GM12878 (cell line): ENCODE measurements at regions not wholly inside any gene's neighbourhood (a gene's known extent, or its start where the extent isn't known, plus 50 kb on each side); places are given as distances from the start of the nearest gene placed in this dataset.

Experiments
- ATAC-seq: fragments of 200-7000 bp; cut with Tn5 transposase; 3 replicates; pipeline ENCODE4 v1.9.1; 2020; ENCODE audit warnings: mild to moderate bottlenecking, moderate library complexity
- BruUV-seq: library from RNA; stranded (reverse); fragments of 400-500 nt; replicated peaks from 2 replicates; lab custom pipeline; 2021; lab: Mats Ljungman, UMichigan
- CTCF ChIA-PET: fragments of 300-600 bp; sonication (Branson Sonifier 250); formaldehyde crosslinking; extraction: SDS; loops from one replicate; lab custom pipeline; 2021; ENCODE audit warnings: inconsistent platforms; lab: Yijun Ruan, JAX
- POLR2A ChIA-PET: fragments of 350-600 bp; formaldehyde crosslinking; extraction: SDS; loops from one replicate; lab custom pipeline; 2021; ENCODE audit warnings: inconsistent platforms; lab: Charles Lee
- RAD21 ChIA-PET: fragments of 300-600 bp; sonication (Branson Sonifier 250); formaldehyde crosslinking; loops from one replicate; lab custom pipeline; 2023; ENCODE audit warnings: antibody characterized with exemption; ENCODE audit not compliant: unreplicated experiment; lab: Charles Lee
- SMC1A ChIA-PET: fragments of 300-600 bp; sonication (Branson Sonifier 250); formaldehyde crosslinking; loops from one replicate; lab custom pipeline; 2023; ENCODE audit not compliant: unreplicated experiment, uncharacterized antibody; lab: Charles Lee
- DNase-seq: peaks from one replicate; pipeline ENCODE4 v3.0.0-alpha.2; 2011; ENCODE audit warnings: low read depth, low spot score
- FAIRE-seq: peaks from 3 replicates; lab custom pipeline; 2011; peaks lifted over from hg19 to GRCh38; lab: Jason Lieb, UNC
- H2AFZ ChIP-seq: 2 replicates; pipeline ENCODE4 v1.6.0; 2011; ENCODE audit warnings: low read depth, low read length, control low read depth; ENCODE audit not compliant: control insufficient read depth
- H3K27ac ChIP-seq: 2 replicates; pipeline ENCODE4 v1.5.1; 2011; ENCODE audit warnings: control low read depth; ENCODE audit not compliant: control insufficient read depth, insufficient read depth
- H3K27me3 ChIP-seq, 2 experiments: replicated peaks in 1 of 2; 2 replicates each; pipeline versions ENCODE4 v1.6.0 to v1.6.1; 2011; ENCODE audit warnings: low read length in 1 of 2; ENCODE audit not compliant: control insufficient read depth in 2 of 2, insufficient read depth in 2 of 2
- H3K36me3 ChIP-seq, 2 experiments: 2 replicates each; pipeline ENCODE4 v1.5.1; 2011; ENCODE audit warnings: low read length in 1 of 2; ENCODE audit not compliant: control insufficient read depth in 2 of 2, insufficient read depth in 2 of 2
- H3K4me1 ChIP-seq: 2 replicates; pipeline ENCODE4 v1.6.1; 2011; ENCODE audit warnings: mild to moderate bottlenecking, low read length, moderate library complexity, mixed read lengths; ENCODE audit not compliant: control insufficient read depth, insufficient read depth
- H3K4me2 ChIP-seq: 2 replicates; pipeline ENCODE4 v1.6.0; 2011; ENCODE audit warnings: control low read depth; ENCODE audit not compliant: control insufficient read depth, insufficient read depth
- H3K4me3 ChIP-seq: fragments of 200-600 bp; sonication (generic); 2 replicates; pipeline ENCODE4 v1.5.1; 2016
- H3K79me2 ChIP-seq: 2 replicates; pipeline ENCODE4 v1.6.0; 2011; ENCODE audit warnings: low read length; ENCODE audit not compliant: control insufficient read depth, insufficient read depth
- H3K9ac ChIP-seq: 2 replicates; pipeline ENCODE4 v1.8.0; 2011; ENCODE audit warnings: low read length, control low read depth, mixed read lengths; ENCODE audit not compliant: control insufficient read depth, insufficient read depth
- H3K9me3 ChIP-seq: replicated peaks from 3 replicates; pipeline ENCODE4 v1.5.1; 2011; ENCODE audit warnings: mild to moderate bottlenecking, low read length; ENCODE audit not compliant: control insufficient read depth, insufficient read depth
- H4K20me1 ChIP-seq: 2 replicates; pipeline ENCODE4 v1.6.0; 2011; ENCODE audit not compliant: control insufficient read depth, insufficient read depth
- ELK1 ChIP-seq: IDR thresholded peaks from 2 replicates; pipeline ENCODE4 v1.6.1; 2012; ENCODE audit warnings: low read depth, low read length, improper control_type of control experiment
- FOS ChIP-seq: IDR thresholded peaks from 3 replicates; pipeline ENCODE4 v1.6.1; 2011; ENCODE audit warnings: borderline replicate concordance; ENCODE audit not compliant: insufficient read length; ENCODE audit errors: extremely low read depth
- HSF1 ChIP-seq: fragments of 150-350 bp; IDR thresholded peaks from 2 replicates; pipeline ENCODE4 v1.6.1; 2014; ENCODE audit warnings: mild to moderate bottlenecking, low read depth, low read length
- IRF5 ChIP-seq: fragments of 450-650 bp; IDR thresholded peaks from 2 replicates; pipeline ENCODE4 v1.6.1; 2017; ENCODE audit warnings: borderline replicate concordance
- KLF5 ChIP-seq: fragments of 450-650 bp; IDR thresholded peaks from 2 replicates; pipeline ENCODE4 v1.6.1; 2014; ENCODE audit warnings: mild to moderate bottlenecking; ENCODE audit not compliant: partially characterized antibody
- MLLT1 ChIP-seq: fragments of 450-650 bp; IDR thresholded peaks from 2 replicates; pipeline ENCODE4 v1.6.1; 2016; ENCODE audit warnings: mild to moderate bottlenecking
- NR2C1 ChIP-seq: fragments of 450-650 bp; IDR thresholded peaks from 2 replicates; pipeline ENCODE4 v1.6.1; 2017; ENCODE audit warnings: antibody characterized with exemption, mild to moderate bottlenecking, moderate library complexity
- PAX5 ChIP-seq: IDR thresholded peaks from 2 replicates; pipeline ENCODE4 v1.6.1; 2011; ENCODE audit warnings: low read depth, low read length, borderline replicate concordance
- PML ChIP-seq: IDR thresholded peaks from 2 replicates; pipeline ENCODE4 v1.6.1; 2012; ENCODE audit warnings: low read length, inconsistent platforms
- RAD21 ChIP-seq: IDR thresholded peaks from 2 replicates; pipeline ENCODE4 v1.6.1; 2011; ENCODE audit warnings: mild to moderate bottlenecking, low read depth, low read length, moderate library complexity; ENCODE audit not compliant: insufficient read depth
- SKIL ChIP-seq: fragments of 450-650 bp; IDR thresholded peaks from 2 replicates; pipeline ENCODE4 v1.6.1; 2017; ENCODE audit warnings: mild to moderate bottlenecking, low read depth, inconsistent platforms; ENCODE audit not compliant: poor library complexity, severe bottlenecking
- SMAD1 ChIP-seq: fragments of 450-650 bp; IDR thresholded peaks from 2 replicates; pipeline ENCODE4 v1.6.1; 2018; ENCODE audit warnings: mild to moderate bottlenecking, low read depth; ENCODE audit not compliant: partially characterized antibody
- STAT1 ChIP-seq: fragments of 450-650 bp; conservative IDR thresholded peaks from 2 replicates; pipeline ENCODE4 v1.6.1; 2014; ENCODE audit warnings: antibody characterized with exemption, mild to moderate bottlenecking
- TAF1 ChIP-seq: IDR thresholded peaks from 2 replicates; pipeline ENCODE4 v1.6.1; 2011; ENCODE audit warnings: mild to moderate bottlenecking, low read depth, low read length, borderline replicate concordance
- TARDBP ChIP-seq: IDR thresholded peaks from 2 replicates; pipeline ENCODE4 v1.6.1; 2016; ENCODE audit warnings: borderline replicate concordance
- ZZZ3 ChIP-seq: IDR thresholded peaks from 2 replicates; pipeline ENCODE4 v1.6.1; 2011; ENCODE audit warnings: low read depth; ENCODE audit not compliant: control insufficient read depth, insufficient read length
- WGBS: methylation state at CpG from one replicate; pipeline ENCODE4 v1.1.6; 2016; ENCODE audit warnings: low lambda C conversion rate; ENCODE audit not compliant: insufficient replicate concordance, insufficient coverage; ENCODE audit errors: missing lambda C conversion rate; 5-methylcytosine and 5-hydroxymethylcytosine counted together
- in situ Hi-C: fragments of 300-500 bp; cut with MboI; formaldehyde crosslinking; loops from 9 replicates; pipeline ENCODE4 v1.14.3; 2018; ENCODE audit warnings: mixed read lengths
- intact Hi-C: fragments of 100-400 bp; cut with micrococcal nuclease; formaldehyde crosslinking; loops from one replicate; pipeline ENCODE4 v1.14.2; 2022; ENCODE audit not compliant: unreplicated experiment

GRCh38 chr5:57718155-57718554 is 235.5 kb upstream of the ACTBL2 start:
- H3K4me2 ChIP-seq, result no peak overlapping the region
- no peak overlapping the region for H3K4me3 ChIP-seq
- 0% methylated on average over 2 of the region's 2 CpGs for WGBS
- no peak overlapping the region for H3K27ac ChIP-seq
- DNase-seq (no peak), FAIRE-seq (no peak), ATAC-seq (no peak)
- RAD21 ChIA-PET, result no interaction called here
- in situ Hi-C loops (no loop called here), intact Hi-C loops (no loop called here)
- no TSS peak for BruUV-seq
- SMC1A ChIA-PET, result no interaction called here
- H3K9me3 ChIP-seq, result no peaks in the 10 kb centered on the region
- H4K20me1 ChIP-seq, result no peaks in the 10 kb centered on the region
- H3K9ac ChIP-seq, result no peak overlapping the region
- CTCF ChIA-PET, result no interaction called here
- TF ChIP-seq NR2C1 (no peak), FOS (no peak), SMAD1 (no peak), ELK1 (no peak), RAD21 (no peak), KLF5 (no peak), IRF5 (no peak), SKIL (no peak), MLLT1 (no peak), PML (no peak), TARDBP (no peak), STAT1 (no peak), PAX5 (no peak), TAF1 (no peak), HSF1 (no peak), ZZZ3 (no peak)
- POLR2A ChIA-PET, result no interaction called here
- no peaks in the 10 kb centered on the region for H3K79me2 ChIP-seq
- H2AFZ ChIP-seq, result no peak overlapping the region
- H3K4me1 ChIP-seq, result no peaks in the 10 kb centered on the region
- H3K27me3 ChIP-seq, result no peaks in the 10 kb centered on the region
- no peaks in the 10 kb centered on the region for H3K36me3 ChIP-seq
